ENCODE measurements at regions not wholly inside any gene's neighbourhood (a gene's known extent, or its start where the extent isn't known, plus 50 kb on each side); places are given as distances from the start of the nearest gene placed in this dataset.
"Not testable (repeated sequence)": the region's sequence is repeated elsewhere in the genome, so short reads cannot be mapped to it uniquely, and the experiment has no call there.

DNA sequence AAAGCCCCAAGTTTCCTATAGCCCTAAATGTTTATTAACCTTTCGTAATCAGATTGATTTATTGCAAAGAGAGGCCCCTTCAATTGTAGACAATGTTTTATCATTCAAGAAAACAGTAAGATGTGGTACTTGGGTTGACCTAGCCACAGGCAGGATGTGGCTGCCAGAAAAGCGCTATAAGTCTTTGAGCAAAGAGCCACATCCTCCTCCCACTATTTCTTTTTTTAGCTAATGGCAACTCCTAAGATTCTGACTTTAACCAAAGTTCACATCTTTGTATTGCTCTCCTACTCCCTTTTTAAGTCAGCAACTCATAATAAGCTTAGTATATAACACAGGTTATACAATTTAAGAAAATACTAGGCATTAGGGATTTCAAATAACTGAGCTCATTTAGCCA, 70.7 kb upstream of the PPP3CA start:
- DNase-seq (ENCODE audit: low read depth) = no peak

DNA sequence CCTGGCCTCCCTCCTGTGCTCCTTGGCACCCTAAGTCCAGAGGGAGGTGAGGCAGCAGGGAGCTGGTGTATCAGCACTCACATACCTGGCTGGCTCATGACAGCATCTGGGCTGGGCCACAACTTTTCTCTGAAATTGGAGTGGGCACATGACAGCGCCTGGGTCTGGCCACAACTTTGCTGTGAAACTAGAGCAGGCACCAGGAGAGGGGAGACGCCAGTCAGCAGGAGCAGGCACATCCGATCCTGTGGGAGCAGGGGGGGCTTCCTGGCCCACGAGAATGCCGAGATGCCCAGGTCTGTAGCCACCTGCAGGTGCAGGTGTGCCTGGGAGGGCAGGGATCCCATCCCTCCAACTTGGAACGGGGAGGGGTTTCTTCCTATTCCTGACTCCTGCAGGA, 69.7 kb upstream of the PPP3CA start:
- no peak for DNase-seq (ENCODE audit: low read depth)

DNA sequence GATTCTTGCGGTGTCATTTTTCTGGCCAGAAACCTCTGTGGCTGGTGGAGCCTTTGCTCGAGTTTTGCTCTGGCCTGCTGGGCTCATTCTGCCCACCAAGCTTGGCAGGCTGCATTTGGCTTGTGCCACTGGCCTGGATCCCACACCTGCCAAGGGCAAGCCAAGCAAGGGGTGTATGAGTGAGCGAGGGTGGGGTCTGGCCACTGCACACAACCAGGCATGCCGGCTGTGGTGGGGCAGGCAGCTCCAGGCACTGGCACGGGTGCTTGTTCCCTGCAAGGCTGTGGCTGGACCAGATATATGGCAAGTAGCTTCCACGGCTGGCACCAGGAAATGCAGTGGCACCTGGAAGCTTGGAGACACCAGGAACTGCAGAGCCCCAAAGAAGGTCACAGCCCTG, 68.6 kb upstream of the PPP3CA start:
- no peak for DNase-seq (ENCODE audit: low read depth)

DNA sequence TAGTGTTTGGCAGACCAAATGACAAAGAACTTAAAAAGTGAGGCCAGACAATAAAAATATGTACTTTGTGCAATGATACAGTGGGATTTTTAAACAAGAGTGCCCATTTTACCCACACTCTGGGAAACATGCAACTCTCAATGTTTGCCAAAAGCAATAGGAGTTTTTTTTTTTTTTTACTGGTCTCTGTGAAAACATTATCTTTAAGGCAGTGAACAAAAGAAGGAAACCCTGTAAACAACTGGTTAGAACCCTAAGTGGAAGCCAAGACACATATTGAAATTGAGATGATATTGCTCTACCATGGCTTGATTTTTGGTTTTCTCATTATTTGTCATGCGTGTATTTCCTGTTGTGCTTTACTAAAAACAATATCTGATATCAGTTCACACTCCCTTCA, 67.2 kb upstream of the PPP3CA start:
- DNase-seq (ENCODE audit: low read depth) = no peak

DNA sequence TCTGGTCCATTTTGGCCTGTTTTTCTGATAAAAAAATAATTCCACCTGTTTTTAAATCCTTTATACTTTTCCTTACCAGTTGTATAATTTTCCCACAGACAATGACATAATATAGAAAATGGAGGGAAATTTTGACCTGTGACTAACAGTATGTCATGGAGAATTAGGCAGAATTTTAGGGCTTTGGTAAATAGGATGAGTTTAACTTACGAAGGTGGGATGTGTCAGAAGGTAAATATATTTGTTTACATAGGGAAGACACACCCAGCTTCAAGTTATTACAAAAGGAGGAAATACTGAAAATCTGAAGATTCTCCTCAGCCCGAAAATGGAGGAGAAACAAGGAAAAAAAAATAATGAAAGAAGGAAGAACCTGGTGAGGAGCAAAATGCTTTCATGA, 64.6 kb upstream of the PPP3CA start:
- DNase-seq (ENCODE audit: low read depth) = no peak

DNA sequence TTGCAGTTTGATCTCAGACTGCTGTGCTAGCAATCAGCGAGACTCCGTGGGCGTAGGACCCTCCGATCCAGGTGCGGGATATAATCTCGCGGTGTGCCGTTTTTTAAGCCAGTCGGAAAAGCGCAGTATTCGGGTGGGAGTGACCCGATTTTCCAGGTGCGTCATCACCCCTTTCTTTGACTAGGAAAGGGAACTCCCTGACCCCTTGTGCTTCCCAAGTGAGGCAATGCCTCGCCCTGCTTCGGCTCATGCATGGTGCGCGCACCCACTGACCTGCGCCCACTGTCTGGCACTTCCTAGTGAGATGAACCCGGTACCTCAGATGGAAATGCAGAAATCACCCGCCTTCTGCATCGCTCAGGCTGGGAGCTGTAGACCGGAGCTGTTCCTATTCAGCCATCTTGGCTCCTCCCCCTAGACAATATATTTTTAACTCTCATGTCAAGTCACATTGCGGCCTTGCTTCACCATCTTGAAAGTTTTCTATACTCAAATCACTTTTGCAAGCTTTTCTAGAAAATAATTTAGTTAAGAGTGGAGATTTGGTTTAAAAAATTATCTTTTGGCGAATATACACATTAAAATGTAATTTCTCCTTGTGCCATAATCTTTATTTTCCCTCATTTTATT, 64.1 kb upstream of the PPP3CA start:
- not testable (repeated sequence) for DNase-seq (ENCODE audit: low read depth)

DNA sequence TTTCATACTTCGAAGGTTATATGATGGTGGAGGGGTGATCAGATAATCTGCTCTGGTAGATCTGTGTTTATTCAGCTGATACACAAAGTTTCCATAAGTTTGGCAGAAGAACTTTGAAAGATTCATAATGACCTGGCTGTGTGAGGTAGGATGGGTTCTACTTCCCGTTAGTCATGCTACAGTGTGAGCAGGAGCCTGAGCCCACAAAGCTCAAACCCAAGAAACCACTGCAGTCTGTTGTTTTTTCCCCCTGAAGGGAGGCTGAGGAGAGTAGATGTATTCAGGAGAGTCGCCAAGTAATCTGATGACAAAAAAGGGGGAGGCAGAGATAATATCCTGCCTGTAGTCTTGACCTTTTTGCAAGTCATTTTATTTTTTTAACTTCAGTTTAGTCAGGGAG, 52.8 kb upstream of the PPP3CA start:
- DNase-seq (ENCODE audit: low read depth) = no peak

DNA sequence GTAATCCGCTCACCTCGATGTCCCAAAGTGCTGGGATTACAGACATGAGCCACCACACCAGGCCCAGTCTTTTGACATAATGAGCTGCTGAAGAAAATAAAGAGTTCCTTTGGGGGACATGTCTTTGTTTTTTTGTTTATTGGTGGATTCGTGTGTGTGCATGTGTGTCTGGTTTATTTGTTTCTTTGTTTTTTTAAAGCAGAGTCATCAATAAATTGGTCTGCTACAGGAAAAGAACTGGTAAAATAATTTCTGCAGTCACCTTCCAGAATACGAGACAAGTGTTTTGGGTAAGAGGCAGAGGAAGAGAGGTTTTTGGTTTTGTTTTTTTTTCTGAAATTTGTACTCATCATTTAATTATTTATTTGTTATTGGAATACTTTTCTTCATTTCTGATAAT, 51.5 kb upstream of the PPP3CA start:
- no peak for DNase-seq (ENCODE audit: low read depth)
